Embryonic facial prominence (tissue), 1 donor: ENCODE measurements at regions not wholly inside any gene's neighbourhood (a gene's known extent, or its start where the extent isn't known, plus 50 kb on each side); places are given as distances from the start of the nearest gene placed in this dataset.
"Not testable (repeated sequence)": the region's sequence is repeated elsewhere in the genome, so short reads cannot be mapped to it uniquely, and the experiment has no call there.

Experiments
- DNase-seq: peaks from one replicate; pipeline ENCODE4 v3.0.0-alpha.2; 2016; ENCODE audit errors: extremely low spot score

- no peak for DNase-seq
These were observed 224.5 kb downstream of the CYP26B1 start for GRCh38 chr2:71923143-71923525.

- DNase-seq = no peak
These were observed 225.0 kb downstream of the CYP26B1 start for GRCh38 chr2:71922499-71923142.

- DNase-seq = no peak
These were observed 225.6 kb downstream of the CYP26B1 start for GRCh38 chr2:71922091-71922490.

GRCh38 chr2:71920819-71921218 lies 226.8 kb downstream of the CYP26B1 start:
- not testable (repeated sequence) for DNase-seq

- DNase-seq = no peak
These were observed 228.0 kb downstream of the CYP26B1 start for GRCh38 chr2:71919708-71920107.

- no peak for DNase-seq
These were observed 237.4 kb downstream of the CYP26B1 start for GRCh38 chr2:71910277-71910676.

GRCh38 chr2:71908798-71909197 lies 238.9 kb downstream of the CYP26B1 start:
- no peak for DNase-seq

- no peak for DNase-seq
These were observed 240.2 kb downstream of the CYP26B1 start for GRCh38 chr2:71907503-71907902.

- no peak for DNase-seq
These were observed 241.2 kb downstream of the CYP26B1 start for GRCh38 chr2:71906357-71906973.

GRCh38 chr2:71905205-71905604 lies 242.5 kb downstream of the CYP26B1 start:
- DNase-seq = no peak

- DNase-seq = no peak
These were observed 243.8 kb downstream of the CYP26B1 start for GRCh38 chr2:71903841-71904240.

- no peak for DNase-seq
These were observed 246.2 kb downstream of the CYP26B1 start for GRCh38 chr2:71901466-71901865.

- DNase-seq = no peak
These were observed 248.6 kb downstream of the CYP26B1 start for GRCh38 chr2:71898851-71899681.

- DNase-seq = no peak
These were observed 249.3 kb downstream of the CYP26B1 start for GRCh38 chr2:71898375-71898774.

- DNase-seq = no peak
These were observed 249.8 kb downstream of the CYP26B1 start for GRCh38 chr2:71897836-71898235.

GRCh38 chr2:71897137-71897480 lies 250.6 kb downstream of the CYP26B1 start:
- no peak for DNase-seq

- DNase-seq = no peak
These were observed 251.1 kb downstream of the CYP26B1 start for GRCh38 chr2:71896385-71897136.

GRCh38 chr2:71895320-71896161 lies 252.1 kb downstream of the CYP26B1 start:
- DNase-seq = no peak

- DNase-seq = no peak
These were observed 253.4 kb downstream of the CYP26B1 start for GRCh38 chr2:71894261-71894660.

- no peak for DNase-seq
These were observed 254.0 kb downstream of the CYP26B1 start for GRCh38 chr2:71893646-71894045.

GRCh38 chr2:71892896-71893295 lies 254.8 kb downstream of the CYP26B1 start:
- no peak for DNase-seq

GRCh38 chr2:71892423-71892730 lies 255.3 kb downstream of the CYP26B1 start:
- DNase-seq = no peak
